Esophagus squamous epithelium (tissue), 4 donors: ENCODE measurements at regions not wholly inside any gene's neighbourhood (a gene's known extent, or its start where the extent isn't known, plus 50 kb on each side); places are given as distances from the start of the nearest gene placed in this dataset.

Source experiments
- CTCF ChIP-seq, 6 experiments: fragments of 450-650 bp in 4 of 6; fragments of 200-600 bp in 2 of 6; sonication (generic) in 2 of 6; IDR thresholded peaks; one replicate each; pipeline ENCODE4 v1.5.1; 2016 to 2019; ENCODE audit warnings: antibody characterized with exemption in 6 of 6, mild to moderate bottlenecking in 4 of 6, moderate library complexity in 4 of 6
- POLR2A ChIP-seq, 4 donors: fragments of 450-650 bp; IDR thresholded peaks; one replicate each; pipeline ENCODE4 v1.6.1; 2017; ENCODE audit warnings: antibody characterized with exemption in 4 of 4, mild to moderate bottlenecking in 4 of 4, moderate library complexity in 3 of 4

DNA sequence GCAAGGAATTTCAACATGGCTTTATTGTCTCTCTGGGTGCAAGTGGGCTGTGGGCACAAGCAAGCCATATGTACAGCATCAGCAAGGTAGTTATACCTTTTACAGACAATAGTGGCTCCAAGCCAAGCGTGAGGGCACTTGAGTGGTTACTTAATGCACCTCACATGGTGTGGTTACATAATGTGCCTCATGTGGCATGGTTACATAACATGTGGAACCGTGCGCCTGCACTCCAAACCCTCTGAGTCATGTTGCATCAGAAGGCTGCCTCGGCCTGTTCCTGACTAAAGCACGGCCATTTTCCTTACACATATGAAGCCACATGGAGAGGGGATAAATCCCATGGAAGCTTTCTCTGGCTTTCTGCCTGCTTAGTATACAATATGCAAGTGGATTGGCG is 150.9 kb downstream of the OSTF1 start:
- no peak for TF ChIP-seq CTCF (IDR thresholded peaks at IDR 0.05)
- TF ChIP-seq POLR2A (IDR thresholded peaks at IDR 0.05), result no peak
